Endodermal cell (in vitro differentiated cells): ENCODE measurements at regions not wholly inside any gene's neighbourhood (a gene's known extent, or its start where the extent isn't known, plus 50 kb on each side); places are given as distances from the start of the nearest gene placed in this dataset.

Experiments
- DNase-seq: peaks from one replicate; pipeline ENCODE4 v3.0.0-alpha.2; 2017
- H3K27ac ChIP-seq: 2 replicates; pipeline ENCODE4 v1.5.1; 2013; ENCODE audit warnings: mild to moderate bottlenecking, low read depth, low read length, moderate library complexity
- H3K27me3 ChIP-seq: 2 replicates; pipeline ENCODE4 v1.6.1; 2013; ENCODE audit warnings: mild to moderate bottlenecking, low read length, moderate library complexity; ENCODE audit not compliant: insufficient read depth, control insufficient read depth, poor library complexity, severe bottlenecking
- H3K36me3 ChIP-seq: 2 replicates; pipeline ENCODE4 v1.7.0; 2013; ENCODE audit warnings: mild to moderate bottlenecking, low read length, moderate library complexity; ENCODE audit not compliant: control insufficient read depth, insufficient read depth
- H3K4me1 ChIP-seq: one replicate; pipeline ENCODE4 v1.7.0; 2013; ENCODE audit warnings: low read length; ENCODE audit not compliant: control insufficient read depth, insufficient read depth
- H3K4me3 ChIP-seq: 2 replicates; pipeline ENCODE4 v1.5.1; 2013; ENCODE audit warnings: mild to moderate bottlenecking, low read length, moderate library complexity
- H3K9ac ChIP-seq: 2 replicates; pipeline ENCODE4 v1.6.1; 2013; ENCODE audit warnings: mild to moderate bottlenecking, low read length, moderate library complexity; ENCODE audit not compliant: poor library complexity, severe bottlenecking; ENCODE audit errors: extremely low read depth
- H3K9me3 ChIP-seq: 2 replicates; pipeline ENCODE4 v1.6.1; 2013; ENCODE audit warnings: mild to moderate bottlenecking, low read length, moderate library complexity; ENCODE audit not compliant: control insufficient read depth
- H3K27ac Mint-ChIP-seq: 2 replicates; pipeline ENCODE4 v1.8.0; 2020; ENCODE audit warnings: mixed read lengths
- H3K27me3 Mint-ChIP-seq: 2 replicates; pipeline ENCODE4 v1.8.0; 2021; ENCODE audit warnings: mild to moderate bottlenecking, mixed read lengths; ENCODE audit not compliant: insufficient read depth
- H3K36me3 Mint-ChIP-seq: 2 replicates; pipeline ENCODE4 v1.8.0; 2020; ENCODE audit warnings: low read depth, mixed read lengths
- H3K4me1 Mint-ChIP-seq: 2 replicates; pipeline ENCODE4 v1.8.0; 2020; ENCODE audit warnings: mixed read lengths
- H3K4me3 Mint-ChIP-seq: 2 replicates; pipeline ENCODE4 v1.8.0; 2020; ENCODE audit warnings: mild to moderate bottlenecking, moderate library complexity, mixed read lengths
- H3K9me3 Mint-ChIP-seq: 2 replicates; pipeline ENCODE4 v1.8.0; 2020; ENCODE audit warnings: mild to moderate bottlenecking, mixed read lengths
- WGBS, 2 experiments: methylation state at CpG; one replicate each; pipeline versions ENCODE4 v1.1.5 to v1.1.7; 2013; ENCODE audit warnings: missing lambda C conversion rate in 2 of 2, mixed read lengths in 1 of 2; ENCODE audit not compliant: insufficient coverage in 1 of 2, insufficient read length in 1 of 2; 5-methylcytosine and 5-hydroxymethylcytosine counted together
- TF ChIP-seq, protein P1 (sequence below): fragments of 200-600 bp; sonication (generic); conservative IDR thresholded peaks from 2 replicates; pipeline ENCODE4 v1.5.0; 2021; ENCODE audit warnings: antibody characterized with exemption, mild to moderate bottlenecking

- H3K36me3 ChIP-seq, result no peaks in the 10 kb centered on the region
- H3K4me1 ChIP-seq, result peaks cover 19% of the 10 kb centered on the region
- no peak for DNase-seq
- Mint-ChIP-seq H3K36me3 (no peaks in the 10 kb centered on the region), H3K27ac (no peak overlapping the region), H3K9me3 (no peaks in the 10 kb centered on the region), H3K4me1 (peaks cover 21% of the 10 kb centered on the region), H3K27me3 (no peaks in the 10 kb centered on the region), H3K4me3 (no peak overlapping the region)
- H3K27ac ChIP-seq, result no peak overlapping the region
- no peak overlapping the region for H3K4me3 ChIP-seq
- TF ChIP-seq, protein P1, sequence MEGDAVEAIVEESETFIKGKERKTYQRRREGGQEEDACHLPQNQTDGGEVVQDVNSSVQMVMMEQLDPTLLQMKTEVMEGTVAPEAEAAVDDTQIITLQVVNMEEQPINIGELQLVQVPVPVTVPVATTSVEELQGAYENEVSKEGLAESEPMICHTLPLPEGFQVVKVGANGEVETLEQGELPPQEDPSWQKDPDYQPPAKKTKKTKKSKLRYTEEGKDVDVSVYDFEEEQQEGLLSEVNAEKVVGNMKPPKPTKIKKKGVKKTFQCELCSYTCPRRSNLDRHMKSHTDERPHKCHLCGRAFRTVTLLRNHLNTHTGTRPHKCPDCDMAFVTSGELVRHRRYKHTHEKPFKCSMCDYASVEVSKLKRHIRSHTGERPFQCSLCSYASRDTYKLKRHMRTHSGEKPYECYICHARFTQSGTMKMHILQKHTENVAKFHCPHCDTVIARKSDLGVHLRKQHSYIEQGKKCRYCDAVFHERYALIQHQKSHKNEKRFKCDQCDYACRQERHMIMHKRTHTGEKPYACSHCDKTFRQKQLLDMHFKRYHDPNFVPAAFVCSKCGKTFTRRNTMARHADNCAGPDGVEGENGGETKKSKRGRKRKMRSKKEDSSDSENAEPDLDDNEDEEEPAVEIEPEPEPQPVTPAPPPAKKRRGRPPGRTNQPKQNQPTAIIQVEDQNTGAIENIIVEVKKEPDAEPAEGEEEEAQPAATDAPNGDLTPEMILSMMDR, result no peak
- no peaks in the 10 kb centered on the region for H3K9me3 ChIP-seq
- 92 to 97% methylated on average over 3 of the region's 3 CpGs for WGBS, 2 experiments
- no peak overlapping the region for H3K9ac ChIP-seq
- H3K27me3 ChIP-seq, result no peaks in the 10 kb centered on the region
These were observed 108.9 kb downstream of the RPL22L1 start for GRCh38 chr3:170761103-170761502.

- no peak overlapping the region for H3K4me3 ChIP-seq
- no peak for DNase-seq
- peaks cover 12% of the 10 kb centered on the region for H3K4me1 ChIP-seq
- Mint-ChIP-seq H3K36me3 (no peaks in the 10 kb centered on the region), H3K9me3 (no peaks in the 10 kb centered on the region), H3K4me1 (peaks cover 17% of the 10 kb centered on the region), H3K4me3 (no peak overlapping the region), H3K27me3 (no peaks in the 10 kb centered on the region), H3K27ac (no peak overlapping the region)
- no peaks in the 10 kb centered on the region for H3K36me3 ChIP-seq
- no peaks in the 10 kb centered on the region for H3K9me3 ChIP-seq
- WGBS, 2 experiments, result 89 to 90% methylated on average over 1 of the region's 1 CpG
- H3K27ac ChIP-seq, result no peak overlapping the region
- TF ChIP-seq, protein P1, result no peak
- H3K9ac ChIP-seq, result no peak overlapping the region
- H3K27me3 ChIP-seq, result no peaks in the 10 kb centered on the region
These were observed 109.8 kb downstream of the RPL22L1 start for GRCh38 chr3:170760174-170760526.

DNA sequence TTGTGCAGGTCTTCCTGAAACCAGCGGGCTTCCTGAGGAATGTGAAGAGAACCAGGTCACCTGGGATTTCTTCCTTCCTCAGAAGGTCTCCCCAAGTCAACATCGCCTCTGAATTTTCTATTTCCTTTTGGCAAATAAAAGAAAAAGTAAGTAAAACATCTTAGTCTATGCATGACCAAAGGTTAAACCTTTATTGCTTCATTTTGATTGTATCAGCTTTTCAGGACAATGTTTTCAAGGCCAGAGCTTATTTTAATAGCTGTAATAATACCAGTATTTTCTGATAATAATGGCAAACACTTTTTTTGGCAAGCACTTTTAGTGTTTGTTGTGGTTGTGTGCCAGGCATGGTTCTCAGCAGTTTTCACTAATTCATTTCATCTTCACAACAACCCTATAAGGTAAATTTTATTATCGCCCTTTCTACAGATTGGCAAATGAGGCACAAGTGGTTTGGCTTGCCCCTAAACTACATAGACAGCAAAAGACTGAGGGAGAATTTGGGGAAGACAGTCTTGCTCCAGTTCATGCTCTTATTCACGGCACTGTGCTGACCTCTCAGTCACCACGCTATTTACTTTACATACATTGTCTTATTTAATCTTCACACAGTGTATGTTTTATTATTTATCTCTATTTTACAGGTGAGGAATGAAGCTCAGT is 110.4 kb downstream of the RPL22L1 start:
- H3K4me3 ChIP-seq, result no peak overlapping the region
- no peak for DNase-seq
- TF ChIP-seq, protein P1, result no peak
- H3K27me3 Mint-ChIP-seq, result no peaks in the 10 kb centered on the region
- H3K36me3 ChIP-seq, result no peaks in the 10 kb centered on the region
- WGBS, 2 experiments, result 93% methylated on average over 4 of the region's 5 CpGs; no CpG with 5 or more reads in 1 of the 2 experiments
- H3K9me3 Mint-ChIP-seq, result no peaks in the 10 kb centered on the region
- no peaks in the 10 kb centered on the region for H3K9me3 ChIP-seq
- H3K4me3 Mint-ChIP-seq, result no peak overlapping the region
- H3K36me3 Mint-ChIP-seq, result no peaks in the 10 kb centered on the region
- no peak overlapping the region for H3K27ac ChIP-seq
- peaks cover 12% of the 10 kb centered on the region for H3K4me1 ChIP-seq
- H3K4me1 Mint-ChIP-seq, result peaks cover 17% of the 10 kb centered on the region
- H3K27me3 ChIP-seq, result no peaks in the 10 kb centered on the region
- H3K9ac ChIP-seq, result no peak overlapping the region
- H3K27ac Mint-ChIP-seq, result no peak overlapping the region
